ENCODE measurements at regions not wholly inside any gene's neighbourhood (a gene's known extent, or its start where the extent isn't known, plus 50 kb on each side); places are given as distances from the start of the nearest gene placed in this dataset.

- TF ChIP-seq POLR2AphosphoS5 (IDR thresholded peaks at IDR 0.05) (no peak), CTCF (IDR thresholded peaks at IDR 0.05) (no peak), POLR2A (IDR thresholded peaks at IDR 0.05) (no peak), EP300 (IDR thresholded peaks at IDR 0.05) (no peak)
These were observed 496.1 kb downstream of the BCL11B start for GRCh38 chr14:98775892-98776291.
